Glutamatergic neuron (in vitro differentiated cells): ENCODE measurements at regions not wholly inside any gene's neighbourhood (a gene's known extent, or its start where the extent isn't known, plus 50 kb on each side); places are given as distances from the start of the nearest gene placed in this dataset.

ENCODE experiments used
- DNase-seq: peaks from one replicate; pipeline ENCODE4 v3.0.0; 2022
- H3K27ac Mint-ChIP-seq: one replicate; pipeline ENCODE4 v1.8.0; 2020; ENCODE audit warnings: mild to moderate bottlenecking, mixed read lengths, inconsistent platforms; ENCODE audit not compliant: unreplicated experiment
- H3K27me3 Mint-ChIP-seq: one replicate; pipeline ENCODE4 v1.8.0; 2020; ENCODE audit warnings: mild to moderate bottlenecking, moderate library complexity, mixed read lengths, inconsistent platforms; ENCODE audit not compliant: unreplicated experiment
- H3K36me3 Mint-ChIP-seq: one replicate; pipeline ENCODE4 v1.8.0; 2020; ENCODE audit warnings: mild to moderate bottlenecking, mixed read lengths, inconsistent platforms; ENCODE audit not compliant: unreplicated experiment
- H3K4me1 Mint-ChIP-seq: one replicate; pipeline ENCODE4 v1.8.0; 2020; ENCODE audit warnings: mild to moderate bottlenecking, low read depth, mixed read lengths, inconsistent platforms; ENCODE audit not compliant: unreplicated experiment
- H3K4me3 Mint-ChIP-seq: one replicate; pipeline ENCODE4 v1.8.0; 2020; ENCODE audit warnings: mild to moderate bottlenecking, mixed read lengths, inconsistent platforms; ENCODE audit not compliant: unreplicated experiment
- H3K9me3 Mint-ChIP-seq: one replicate; pipeline ENCODE4 v1.8.0; 2020; ENCODE audit warnings: mild to moderate bottlenecking, moderate library complexity, mixed read lengths, inconsistent platforms; ENCODE audit not compliant: unreplicated experiment
- CTCF ChIP-seq: fragments of 200-600 bp; sonication (generic); IDR thresholded peaks from one replicate; pipeline ENCODE4 v1.5.0; 2021; ENCODE audit not compliant: partially characterized antibody, unreplicated experiment

- no peaks in the 10 kb centered on the region for H3K27me3 Mint-ChIP-seq
These were observed 733.0 kb downstream of the GRIK2 start for GRCh38 chr6:102126488-102126887.

GRCh38 chr6:102127253-102127652 lies 733.7 kb downstream of the GRIK2 start:
- Mint-ChIP-seq H3K27me3 (no peaks in the 10 kb centered on the region), H3K27ac (no peak overlapping the region), H3K36me3 (no peaks in the 10 kb centered on the region), H3K9me3 (no peaks in the 10 kb centered on the region), H3K4me1 (no peaks in the 10 kb centered on the region), H3K4me3 (no peak overlapping the region)
- no peak for DNase-seq
- TF ChIP-seq CTCF = no peak

More at GRCh38 chr6:102126488-102126887, 733.0 kb downstream of the GRIK2 start:
- no peak for TF ChIP-seq CTCF
- Mint-ChIP-seq H3K9me3 (no peaks in the 10 kb centered on the region), H3K27ac (no peak overlapping the region), H3K4me1 (no peaks in the 10 kb centered on the region), H3K4me3 (no peak overlapping the region), H3K36me3 (no peaks in the 10 kb centered on the region)
- DNase-seq = no peak

GRCh38 chr6:102137859-102138258 lies 744.4 kb downstream of the GRIK2 start:
- no peak for TF ChIP-seq CTCF
- Mint-ChIP-seq H3K27ac (no peak overlapping the region), H3K4me3 (no peak overlapping the region), H3K9me3 (no peaks in the 10 kb centered on the region), H3K27me3 (no peaks in the 10 kb centered on the region), H3K4me1 (no peaks in the 10 kb centered on the region), H3K36me3 (no peaks in the 10 kb centered on the region)
- DNase-seq = no peak

DNA sequence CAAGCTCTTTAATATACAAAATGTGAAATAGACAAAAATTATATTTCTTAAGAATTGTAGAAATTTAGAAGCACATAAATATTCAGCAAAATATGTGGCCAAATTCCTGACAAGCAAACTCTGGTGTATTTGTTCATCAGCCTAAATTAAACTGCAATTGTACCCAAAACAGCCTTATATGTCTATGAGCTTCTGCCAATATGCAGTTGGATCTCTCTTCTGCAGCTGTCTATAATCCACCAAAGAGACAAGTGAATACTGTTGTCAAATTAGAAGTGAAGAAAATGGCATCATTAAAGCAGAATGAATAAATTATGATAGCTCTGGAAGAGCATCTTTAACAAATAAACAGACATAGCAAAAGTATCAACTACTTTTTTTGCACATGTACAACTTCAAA lies 755.7 kb downstream of the GRIK2 start:
- H3K36me3 Mint-ChIP-seq = no peaks in the 10 kb centered on the region
- H3K9me3 Mint-ChIP-seq = no peaks in the 10 kb centered on the region
- H3K4me3 Mint-ChIP-seq = no peak overlapping the region
- H3K4me1 Mint-ChIP-seq = no peaks in the 10 kb centered on the region
- no peak for TF ChIP-seq CTCF
- no peak for DNase-seq
- H3K27ac Mint-ChIP-seq = no peak overlapping the region
- H3K27me3 Mint-ChIP-seq = no peaks in the 10 kb centered on the region

DNA sequence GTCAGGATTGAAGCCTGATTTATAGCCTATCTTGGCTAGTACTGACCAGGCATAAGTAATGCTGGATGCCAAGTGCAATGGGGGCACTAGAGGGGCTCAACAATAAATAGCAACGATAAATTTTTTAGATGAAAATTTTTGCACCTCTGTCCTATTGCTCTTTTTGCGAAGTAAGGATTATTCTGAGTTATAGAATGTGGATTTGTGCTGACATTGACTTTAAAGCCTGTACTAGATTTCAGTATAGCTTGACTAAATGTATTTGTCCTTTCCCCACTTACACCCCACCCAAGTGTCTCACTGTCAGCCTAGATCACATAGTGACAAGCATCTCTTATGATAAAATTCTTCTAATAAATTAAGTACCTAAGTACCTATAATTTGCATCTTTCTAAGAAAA lies 757.0 kb downstream of the GRIK2 start:
- no peaks in the 10 kb centered on the region for H3K27me3 Mint-ChIP-seq
- DNase-seq = no peak
- H3K4me1 Mint-ChIP-seq = no peaks in the 10 kb centered on the region
- no peaks in the 10 kb centered on the region for H3K9me3 Mint-ChIP-seq
- no peaks in the 10 kb centered on the region for H3K36me3 Mint-ChIP-seq
- TF ChIP-seq CTCF = no peak
- no peak overlapping the region for H3K27ac Mint-ChIP-seq
- H3K4me3 Mint-ChIP-seq = no peak overlapping the region
